HEK293 (cell line): ENCODE measurements at regions not wholly inside any gene's neighbourhood (a gene's known extent, or its start where the extent isn't known, plus 50 kb on each side); places are given as distances from the start of the nearest gene placed in this dataset.

Source experiments
- CTCF ChIP-seq: fragments of 450-650 bp; formaldehyde crosslinking; IDR thresholded peaks from 2 replicates; pipeline ENCODE4 v1.5.1; 2016; ENCODE audit warnings: missing biosample characterization, missing genetic modification characterization
- MEIS1 ChIP-seq: sonication (generic); formaldehyde crosslinking; IDR thresholded peaks from 2 replicates; pipeline ENCODE4 v1.8.1; 2022; ENCODE audit warnings: missing genetic modification reagents, mild to moderate bottlenecking, borderline replicate concordance
- MZF1 ChIP-seq: fragments of 450-650 bp; formaldehyde crosslinking; IDR thresholded peaks from 2 replicates; pipeline ENCODE4 v1.5.1; 2017; ENCODE audit warnings: missing biosample characterization, missing genetic modification characterization, borderline replicate concordance
- SP2 ChIP-seq: fragments of 450-650 bp; formaldehyde crosslinking; IDR thresholded peaks from 2 replicates; pipeline ENCODE4 v1.5.1; 2016; ENCODE audit warnings: missing biosample characterization, missing genetic modification characterization
- ZBTB10 ChIP-seq: fragments of 450-650 bp; formaldehyde crosslinking; IDR thresholded peaks from 2 replicates; pipeline ENCODE4 v1.5.1; 2016; ENCODE audit warnings: missing biosample characterization, missing genetic modification characterization
- ZBTB7A ChIP-seq: fragments of 450-650 bp; formaldehyde crosslinking; IDR thresholded peaks from 2 replicates; pipeline ENCODE4 v1.5.1; 2016; ENCODE audit warnings: low read depth, missing biosample characterization, missing genetic modification characterization
- ZFP37 ChIP-seq: fragments of 450-650 bp; formaldehyde crosslinking; IDR thresholded peaks from 2 replicates; pipeline ENCODE4 v1.5.1; 2016; ENCODE audit warnings: missing biosample characterization, missing genetic modification characterization
- ZFP69B ChIP-seq: fragments of 450-650 bp; formaldehyde crosslinking; IDR thresholded peaks from 2 replicates; pipeline ENCODE4 v1.5.1; 2016; ENCODE audit warnings: missing biosample characterization, missing genetic modification characterization
- ZNF274 ChIP-seq, 2 experiments: fragments of 200-500 bp in 1 of 2; fragments of 450-650 bp in 1 of 2; sonication (Bioruptor generic) in 1 of 2; formaldehyde crosslinking in 1 of 2; IDR thresholded peaks; 2 replicates each; pipeline versions ENCODE4 v1.5.1 to v1.6.1; 2014 to 2016; ENCODE audit warnings: borderline replicate concordance in 1 of 2, inconsistent platforms in 1 of 2, low read length in 1 of 2, missing biosample characterization in 1 of 2, missing genetic modification characterization in 1 of 2
- ZNF416 ChIP-seq: fragments of 450-650 bp; formaldehyde crosslinking; IDR thresholded peaks from 2 replicates; pipeline ENCODE4 v1.5.1; 2016; ENCODE audit warnings: missing biosample characterization, missing genetic modification characterization
- TF ChIP-seq, protein P1 (sequence below): fragments of 450-650 bp; formaldehyde crosslinking; IDR thresholded peaks from 2 replicates; pipeline ENCODE4 v1.5.1; 2016; ENCODE audit warnings: missing biosample characterization, missing genetic modification characterization, borderline replicate concordance

GRCh38 chr2:37855283-37856041, 69.6 kb upstream of the RMDN2 start:
- TF ChIP-seq CTCF, result no peak
- TF ChIP-seq ZNF416, result no peak
- no peak for TF ChIP-seq ZBTB7A (tag by site-specific recombination)
- TF ChIP-seq MZF1 (tag by site-specific recombination), result no peak
- TF ChIP-seq, protein P1, sequence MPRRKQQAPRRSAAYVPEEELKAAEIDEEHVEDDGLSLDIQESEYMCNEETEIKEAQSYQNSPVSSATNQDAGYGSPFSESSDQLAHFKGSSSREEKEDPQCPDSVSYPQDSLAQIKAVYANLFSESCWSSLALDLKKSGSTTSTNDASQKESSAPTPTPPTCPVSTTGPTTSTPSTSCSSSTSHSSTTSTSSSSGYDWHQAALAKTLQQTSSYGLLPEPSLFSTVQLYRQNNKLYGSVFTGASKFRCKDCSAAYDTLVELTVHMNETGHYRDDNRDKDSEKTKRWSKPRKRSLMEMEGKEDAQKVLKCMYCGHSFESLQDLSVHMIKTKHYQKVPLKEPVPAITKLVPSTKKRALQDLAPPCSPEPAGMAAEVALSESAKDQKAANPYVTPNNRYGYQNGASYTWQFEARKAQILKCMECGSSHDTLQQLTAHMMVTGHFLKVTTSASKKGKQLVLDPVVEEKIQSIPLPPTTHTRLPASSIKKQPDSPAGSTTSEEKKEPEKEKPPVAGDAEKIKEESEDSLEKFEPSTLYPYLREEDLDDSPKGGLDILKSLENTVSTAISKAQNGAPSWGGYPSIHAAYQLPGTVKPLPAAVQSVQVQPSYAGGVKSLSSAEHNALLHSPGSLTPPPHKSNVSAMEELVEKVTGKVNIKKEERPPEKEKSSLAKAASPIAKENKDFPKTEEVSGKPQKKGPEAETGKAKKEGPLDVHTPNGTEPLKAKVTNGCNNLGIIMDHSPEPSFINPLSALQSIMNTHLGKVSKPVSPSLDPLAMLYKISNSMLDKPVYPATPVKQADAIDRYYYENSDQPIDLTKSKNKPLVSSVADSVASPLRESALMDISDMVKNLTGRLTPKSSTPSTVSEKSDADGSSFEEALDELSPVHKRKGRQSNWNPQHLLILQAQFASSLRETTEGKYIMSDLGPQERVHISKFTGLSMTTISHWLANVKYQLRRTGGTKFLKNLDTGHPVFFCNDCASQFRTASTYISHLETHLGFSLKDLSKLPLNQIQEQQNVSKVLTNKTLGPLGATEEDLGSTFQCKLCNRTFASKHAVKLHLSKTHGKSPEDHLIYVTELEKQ, result no peak
- no peak for TF ChIP-seq MEIS1 (CRISPR knock-in tag)
- no peak for TF ChIP-seq ZBTB10 (tag by site-specific recombination)
- TF ChIP-seq SP2, result no peak
- no peak for TF ChIP-seq ZNF274 (IDR thresholded peaks at IDR 0.05; ENCODE audit: low read length)
- no peak for TF ChIP-seq ZNF274 (tag by site-specific recombination; IDR thresholded peaks at IDR 0.05; ENCODE audit: borderline replicate concordance)
- TF ChIP-seq ZFP69B, result no peak
- TF ChIP-seq ZFP37 (tag by site-specific recombination), result no peak
